Ascending aorta (tissue), 2 donors: ENCODE measurements at regions not wholly inside any gene's neighbourhood (a gene's known extent, or its start where the extent isn't known, plus 50 kb on each side); places are given as distances from the start of the nearest gene placed in this dataset.

Source experiments
- DNase-seq, 2 donors: peaks; one replicate each; pipeline ENCODE4 v3.0.0-alpha.2; 2019; ENCODE audit warnings: low spot score in 2 of 2
- H3K27ac ChIP-seq, 2 donors: fragments of 200-600 bp; sonication (generic); one replicate each; pipeline ENCODE4 v1.5.1; 2016 to 2017; ENCODE audit warnings: mild to moderate bottlenecking in 1 of 2
- H3K27me3 ChIP-seq: fragments of 200-600 bp; sonication (generic); one replicate; pipeline ENCODE4 v1.5.1; 2017
- H3K36me3 ChIP-seq, 2 donors: fragments of 200-600 bp; sonication (generic); one replicate each; pipeline ENCODE4 v1.5.1; 2016
- H3K4me1 ChIP-seq, 2 donors: fragments of 200-600 bp; sonication (generic); one replicate each; pipeline ENCODE4 v1.5.1; 2016 to 2017; ENCODE audit warnings: mild to moderate bottlenecking in 1 of 2
- H3K4me3 ChIP-seq, 2 donors: fragments of 200-600 bp; sonication (generic); one replicate each; pipeline ENCODE4 v1.5.1; 2016 to 2017; ENCODE audit warnings: mild to moderate bottlenecking in 1 of 2
- H3K9me3 ChIP-seq, 2 donors: fragments of 200-600 bp; sonication (generic); one replicate each; pipeline ENCODE4 v1.5.1; 2016
- intact Hi-C: fragments of 100-400 bp; cut with DNase I; formaldehyde crosslinking; loops from one replicate; pipeline ENCODE4 v1.15.1; 2023
- TF ChIP-seq, protein P1 (sequence below), 3 experiments: fragments of 200-600 bp in 2 of 3; fragments of 450-650 bp in 1 of 3; sonication (generic) in 2 of 3; IDR thresholded peaks; one replicate each; pipeline ENCODE4 v1.5.1; 2016 to 2019; ENCODE audit warnings: antibody characterized with exemption in 3 of 3, mild to moderate bottlenecking in 1 of 3, moderate library complexity in 1 of 3

DNA sequence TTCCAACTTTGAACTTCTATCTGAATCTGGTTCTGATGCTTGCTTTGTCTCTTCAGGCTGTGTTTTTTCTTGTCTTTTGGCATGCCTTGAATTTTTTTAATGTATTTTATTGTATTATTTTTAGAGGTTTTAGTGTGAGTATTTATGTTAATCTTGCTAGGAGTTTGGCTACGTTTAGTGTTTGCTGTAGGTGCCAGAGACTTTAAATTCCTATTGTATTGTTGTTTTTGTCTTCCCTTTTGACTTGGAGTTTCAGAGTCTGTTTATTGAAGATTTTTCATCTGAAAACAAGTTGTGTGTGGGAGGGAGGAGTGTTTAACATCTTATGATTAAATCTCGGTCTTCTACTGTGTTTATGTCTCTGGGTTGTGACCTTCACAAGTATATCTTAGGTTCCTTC lies 956.8 kb downstream of the TLE1 start:
- Histone ChIP-seq H3K4me1 (no peaks in the 10 kb centered on the region), H3K9me3 (peaks cover 0 to 3% of the 10 kb centered on the region in 2 donors), H3K36me3 (no peaks in the 10 kb centered on the region), H3K4me3 (no peak overlapping the region), H3K27ac (no peak overlapping the region), H3K27me3 (no peaks in the 10 kb centered on the region)
- no peak for DNase-seq
- TF ChIP-seq, protein P1, sequence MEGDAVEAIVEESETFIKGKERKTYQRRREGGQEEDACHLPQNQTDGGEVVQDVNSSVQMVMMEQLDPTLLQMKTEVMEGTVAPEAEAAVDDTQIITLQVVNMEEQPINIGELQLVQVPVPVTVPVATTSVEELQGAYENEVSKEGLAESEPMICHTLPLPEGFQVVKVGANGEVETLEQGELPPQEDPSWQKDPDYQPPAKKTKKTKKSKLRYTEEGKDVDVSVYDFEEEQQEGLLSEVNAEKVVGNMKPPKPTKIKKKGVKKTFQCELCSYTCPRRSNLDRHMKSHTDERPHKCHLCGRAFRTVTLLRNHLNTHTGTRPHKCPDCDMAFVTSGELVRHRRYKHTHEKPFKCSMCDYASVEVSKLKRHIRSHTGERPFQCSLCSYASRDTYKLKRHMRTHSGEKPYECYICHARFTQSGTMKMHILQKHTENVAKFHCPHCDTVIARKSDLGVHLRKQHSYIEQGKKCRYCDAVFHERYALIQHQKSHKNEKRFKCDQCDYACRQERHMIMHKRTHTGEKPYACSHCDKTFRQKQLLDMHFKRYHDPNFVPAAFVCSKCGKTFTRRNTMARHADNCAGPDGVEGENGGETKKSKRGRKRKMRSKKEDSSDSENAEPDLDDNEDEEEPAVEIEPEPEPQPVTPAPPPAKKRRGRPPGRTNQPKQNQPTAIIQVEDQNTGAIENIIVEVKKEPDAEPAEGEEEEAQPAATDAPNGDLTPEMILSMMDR (IDR thresholded peaks at IDR 0.05), result no peak
- intact Hi-C loops, result no loop called here

DNA sequence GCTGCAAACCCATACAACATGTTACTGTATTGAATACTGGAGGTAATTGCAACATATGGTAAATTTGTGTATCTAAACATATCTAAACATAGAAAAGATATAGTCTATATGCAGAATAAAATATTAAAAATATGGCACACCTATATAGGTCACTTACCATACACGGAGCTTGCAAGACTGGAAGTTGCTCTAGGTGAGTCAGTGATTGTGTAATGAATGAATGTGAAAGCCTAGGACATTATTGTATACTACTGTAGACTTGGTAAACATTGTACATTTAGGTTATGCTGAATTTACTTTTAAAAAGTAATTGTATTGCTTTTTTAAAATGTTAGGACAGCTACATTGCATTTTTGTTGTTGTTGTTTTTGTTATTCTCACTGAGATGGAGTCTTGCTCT lies 968.8 kb downstream of the TLE1 start:
- no peak for DNase-seq
- H3K9me3 ChIP-seq, result no peaks in the 10 kb centered on the region
- intact Hi-C loops, result no loop called here
- TF ChIP-seq, protein P1 (IDR thresholded peaks at IDR 0.05), result no peak
- no peak overlapping the region for H3K27ac ChIP-seq
- no peaks in the 10 kb centered on the region for H3K27me3 ChIP-seq
- no peak overlapping the region for H3K4me3 ChIP-seq
- H3K36me3 ChIP-seq, result no peaks in the 10 kb centered on the region
- H3K4me1 ChIP-seq, result no peaks in the 10 kb centered on the region

DNA sequence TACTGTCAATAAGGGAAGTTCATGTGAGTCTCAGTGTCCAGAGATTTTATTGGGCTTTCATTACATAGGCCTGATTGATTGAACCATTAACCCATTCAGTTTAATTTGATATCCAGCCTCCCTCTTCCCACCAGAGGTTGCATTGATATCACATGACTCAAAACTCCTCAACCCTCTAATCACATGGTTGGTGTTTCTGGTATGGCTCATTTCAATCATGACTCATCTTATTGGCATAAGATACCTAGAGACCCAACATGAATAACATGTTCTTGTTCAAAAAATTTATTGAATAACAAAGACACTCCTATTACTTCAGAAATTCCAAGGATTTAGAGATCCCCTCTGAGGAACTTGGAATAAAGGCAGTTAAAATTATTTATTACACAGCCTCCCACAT lies 982.2 kb downstream of the TLE1 start:
- TF ChIP-seq, protein P1 (IDR thresholded peaks at IDR 0.05), result no peak
- no peaks in the 10 kb centered on the region for H3K36me3 ChIP-seq
- H3K4me3 ChIP-seq, result no peak overlapping the region
- peaks cover 0 to 10% of the 10 kb centered on the region in 2 donors for H3K9me3 ChIP-seq
- H3K27me3 ChIP-seq, result no peaks in the 10 kb centered on the region
- DNase-seq, result no peak
- H3K27ac ChIP-seq, result no peak overlapping the region
- H3K4me1 ChIP-seq, result no peaks in the 10 kb centered on the region
- intact Hi-C loops, result no loop called here

DNA sequence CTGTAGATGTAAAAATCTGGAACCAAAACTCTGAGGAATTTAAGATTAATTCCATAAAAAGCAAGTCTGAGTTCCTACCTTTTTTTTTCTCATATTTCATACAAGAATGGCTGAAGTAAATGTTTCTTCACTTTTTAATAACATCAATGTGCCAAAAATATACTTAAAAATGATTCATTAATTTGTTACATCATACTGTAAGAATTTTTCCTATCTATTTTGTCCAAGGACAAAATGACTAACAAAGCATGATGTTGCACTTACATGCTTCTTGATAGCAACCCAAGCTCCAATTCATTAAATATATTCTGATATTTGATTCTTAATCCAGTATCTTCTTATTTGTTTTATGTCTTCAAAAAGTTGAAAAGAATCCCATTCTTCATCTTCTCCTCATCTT lies 988.3 kb downstream of the TLE1 start:
- intact Hi-C loops, result no loop called here
- Histone ChIP-seq H3K27ac (no peak overlapping the region), H3K4me3 (no peak overlapping the region), H3K36me3 (no peaks in the 10 kb centered on the region), H3K4me1 (peaks cover 0 to 5% of the 10 kb centered on the region in 2 donors), H3K9me3 (no peaks in the 10 kb centered on the region), H3K27me3 (no peaks in the 10 kb centered on the region)
- DNase-seq, result no peak
- TF ChIP-seq, protein P1 (IDR thresholded peaks at IDR 0.05), result no peak

DNA sequence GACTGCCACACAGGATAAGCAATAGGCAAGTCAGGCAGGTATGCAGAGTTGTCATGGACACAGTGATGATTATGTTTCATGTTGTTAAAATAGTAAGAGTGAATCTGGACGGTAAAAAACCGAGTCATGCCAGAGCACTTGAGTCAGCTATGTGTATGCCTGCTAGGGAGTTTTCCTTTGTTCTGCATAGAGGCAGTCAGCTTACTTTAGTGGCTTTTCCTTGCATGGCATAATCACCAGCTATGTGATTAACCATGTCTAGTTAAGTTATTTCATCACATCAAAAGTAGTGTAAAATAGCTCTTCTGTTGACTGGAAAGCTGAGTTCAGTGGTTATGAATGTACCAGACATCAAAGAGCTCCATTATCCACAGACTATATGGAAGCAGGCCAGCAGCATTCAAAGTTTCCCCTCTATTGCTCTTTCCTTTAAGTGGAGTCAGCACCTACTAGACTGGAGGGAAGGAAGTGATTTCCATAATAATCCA lies 989.8 kb downstream of the TLE1 start:
- Histone ChIP-seq H3K36me3 (no peaks in the 10 kb centered on the region), H3K4me1 (peaks cover 0 to 5% of the 10 kb centered on the region in 2 donors), H3K27me3 (no peaks in the 10 kb centered on the region), H3K9me3 (no peaks in the 10 kb centered on the region), H3K27ac (no peak overlapping the region), H3K4me3 (no peak overlapping the region)
- TF ChIP-seq, protein P1 (IDR thresholded peaks at IDR 0.05), result no peak
- DNase-seq, result no peak
- intact Hi-C loops, result loop anchor here (2.0 kb wide), 1 partner anchor 49 kb away; no protein-coding TSS in a partner anchor
